Vagina (tissue), 2 donors: ENCODE measurements at regions not wholly inside any gene's neighbourhood (a gene's known extent, or its start where the extent isn't known, plus 50 kb on each side); places are given as distances from the start of the nearest gene placed in this dataset.
"Not testable (repeated sequence)": the region's sequence is repeated elsewhere in the genome, so short reads cannot be mapped to it uniquely, and the experiment has no call there.

Experiments
- DNase-seq, 2 donors: peaks; one replicate each; pipeline ENCODE4 v3.0.0-alpha.2; 2017; ENCODE audit errors: extremely low spot score in 2 of 2
- H3K27ac ChIP-seq: fragments of 200-600 bp; sonication (generic); one replicate; pipeline ENCODE4 v1.5.1; 2019
- H3K27me3 ChIP-seq: fragments of 200-600 bp; sonication (generic); one replicate; pipeline ENCODE4 v1.5.1; 2019
- H3K36me3 ChIP-seq, 2 donors: fragments of 200-600 bp; sonication (generic); one replicate each; pipeline ENCODE4 v1.5.1; 2017 to 2019
- H3K4me1 ChIP-seq: fragments of 200-600 bp; sonication (generic); one replicate; pipeline ENCODE4 v1.5.1; 2019
- H3K4me3 ChIP-seq, 2 donors: fragments of 200-600 bp; sonication (generic); 1 replicate in 1 of 2; 2 replicates in 1 of 2; pipeline ENCODE4 v1.5.1; 2016 to 2019
- H3K9me3 ChIP-seq: fragments of 200-600 bp; sonication (generic); one replicate; pipeline ENCODE4 v1.5.1; 2019
- POLR2A ChIP-seq, 2 donors: fragments of 450-650 bp; IDR thresholded peaks; one replicate each; pipeline ENCODE4 v1.6.1; 2017; ENCODE audit warnings: antibody characterized with exemption in 2 of 2, mild to moderate bottlenecking in 2 of 2, moderate library complexity in 2 of 2
- POLR2AphosphoS5 ChIP-seq, 2 donors: sonication (generic); formaldehyde crosslinking; IDR thresholded peaks; one replicate each; pipeline ENCODE4 v1.9.0; 2017; ENCODE audit warnings: antibody characterized with exemption in 2 of 2, mild to moderate bottlenecking in 2 of 2, low read depth in 1 of 2; ENCODE audit not compliant: insufficient read depth in 1 of 2
- intact Hi-C: fragments of 100-400 bp; cut with DNase I; formaldehyde crosslinking; loops from one replicate; pipeline ENCODE4 v1.15.1; 2023
- TF ChIP-seq, protein P1 (sequence below), 3 experiments: fragments of 450-650 bp in 2 of 3; fragments of 200-600 bp in 1 of 3; sonication (generic) in 1 of 3; IDR thresholded peaks; one replicate each; pipeline ENCODE4 v1.5.1; 2017 to 2019; ENCODE audit warnings: antibody characterized with exemption in 3 of 3, mild to moderate bottlenecking in 2 of 3, moderate library complexity in 2 of 3

DNA sequence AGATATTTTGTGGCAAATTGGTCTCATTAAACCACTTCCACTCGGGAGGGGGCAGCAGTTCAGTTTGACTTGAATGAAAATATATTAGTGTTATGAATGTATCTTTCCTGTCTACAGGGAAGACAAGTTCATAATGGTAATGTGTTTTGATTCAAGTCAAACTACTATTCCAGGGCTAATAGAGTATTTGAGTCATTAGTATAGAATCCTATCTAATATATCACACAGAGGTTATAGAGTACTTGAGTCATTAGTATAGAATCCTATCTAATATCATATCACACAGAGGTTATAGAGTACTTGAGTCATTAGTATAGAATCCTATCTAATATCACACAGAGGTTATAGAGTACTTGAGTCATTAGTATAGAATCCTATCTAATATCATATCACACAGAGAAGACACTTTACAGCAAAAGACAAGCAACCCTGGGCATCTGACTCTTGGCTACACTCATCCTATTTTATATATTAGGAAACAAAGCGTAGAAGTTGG is 199.7 kb upstream of the MAGI2 start:
- DNase-seq, result no peak
- no peaks in the 10 kb centered on the region for H3K9me3 ChIP-seq
- TF ChIP-seq POLR2A (IDR thresholded peaks at IDR 0.05) (no peak), POLR2AphosphoS5 (IDR thresholded peaks at IDR 0.05; ENCODE audit: insufficient read depth in 1 of 2, low read depth in 1 of 2) (no peak)
- TF ChIP-seq, protein P1, sequence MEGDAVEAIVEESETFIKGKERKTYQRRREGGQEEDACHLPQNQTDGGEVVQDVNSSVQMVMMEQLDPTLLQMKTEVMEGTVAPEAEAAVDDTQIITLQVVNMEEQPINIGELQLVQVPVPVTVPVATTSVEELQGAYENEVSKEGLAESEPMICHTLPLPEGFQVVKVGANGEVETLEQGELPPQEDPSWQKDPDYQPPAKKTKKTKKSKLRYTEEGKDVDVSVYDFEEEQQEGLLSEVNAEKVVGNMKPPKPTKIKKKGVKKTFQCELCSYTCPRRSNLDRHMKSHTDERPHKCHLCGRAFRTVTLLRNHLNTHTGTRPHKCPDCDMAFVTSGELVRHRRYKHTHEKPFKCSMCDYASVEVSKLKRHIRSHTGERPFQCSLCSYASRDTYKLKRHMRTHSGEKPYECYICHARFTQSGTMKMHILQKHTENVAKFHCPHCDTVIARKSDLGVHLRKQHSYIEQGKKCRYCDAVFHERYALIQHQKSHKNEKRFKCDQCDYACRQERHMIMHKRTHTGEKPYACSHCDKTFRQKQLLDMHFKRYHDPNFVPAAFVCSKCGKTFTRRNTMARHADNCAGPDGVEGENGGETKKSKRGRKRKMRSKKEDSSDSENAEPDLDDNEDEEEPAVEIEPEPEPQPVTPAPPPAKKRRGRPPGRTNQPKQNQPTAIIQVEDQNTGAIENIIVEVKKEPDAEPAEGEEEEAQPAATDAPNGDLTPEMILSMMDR (IDR thresholded peaks at IDR 0.05), result no peak
- intact Hi-C loops, result no loop called here
- H3K36me3 ChIP-seq, result no peaks in the 10 kb centered on the region
- no peaks in the 10 kb centered on the region for H3K27me3 ChIP-seq
- H3K4me3 ChIP-seq, result no peak overlapping the region
- H3K27ac ChIP-seq, result no peak overlapping the region
- H3K4me1 ChIP-seq, result no peaks in the 10 kb centered on the region

GRCh38 chr7:79652619-79653018 is 199.2 kb upstream of the MAGI2 start:
- Histone ChIP-seq H3K27me3 (no peaks in the 10 kb centered on the region), H3K27ac (no peak overlapping the region), H3K9me3 (no peaks in the 10 kb centered on the region), H3K4me1 (no peaks in the 10 kb centered on the region), H3K4me3 (no peak overlapping the region), H3K36me3 (no peaks in the 10 kb centered on the region)
- intact Hi-C loops, result no loop called here
- DNase-seq, result no peak
- TF ChIP-seq POLR2AphosphoS5 (IDR thresholded peaks at IDR 0.05; ENCODE audit: insufficient read depth in 1 of 2, low read depth in 1 of 2) (no peak), POLR2A (IDR thresholded peaks at IDR 0.05) (no peak)
- TF ChIP-seq, protein P1 (IDR thresholded peaks at IDR 0.05), result no peak

DNA sequence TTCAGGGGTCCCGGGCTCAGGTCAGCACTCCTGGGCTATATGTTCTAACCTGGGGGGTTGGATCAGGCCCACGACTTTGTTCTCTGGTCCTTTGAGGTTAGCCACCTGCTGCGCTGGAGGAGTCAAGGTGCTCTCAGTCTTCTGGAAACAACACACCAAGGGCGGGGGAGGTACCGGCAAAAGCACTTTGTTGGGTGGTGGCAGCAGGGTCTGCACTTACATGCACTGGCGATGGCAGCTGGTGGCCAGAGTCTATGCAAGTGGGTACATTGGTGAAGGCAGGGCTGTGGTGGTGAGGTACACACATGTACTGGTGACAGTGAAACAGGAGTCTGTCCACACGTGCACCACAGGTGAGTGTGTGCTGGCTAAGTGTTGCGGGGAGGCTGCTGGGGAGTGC is 194.2 kb upstream of the MAGI2 start:
- no peak overlapping the region for H3K27ac ChIP-seq
- no peaks in the 10 kb centered on the region for H3K27me3 ChIP-seq
- intact Hi-C loops, result no loop called here
- H3K36me3 ChIP-seq, result no peaks in the 10 kb centered on the region
- H3K4me1 ChIP-seq, result no peaks in the 10 kb centered on the region
- H3K9me3 ChIP-seq, result no peaks in the 10 kb centered on the region
- H3K4me3 ChIP-seq, result no peak overlapping the region
- TF ChIP-seq POLR2AphosphoS5 (IDR thresholded peaks at IDR 0.05; ENCODE audit: insufficient read depth in 1 of 2, low read depth in 1 of 2) (no peak), POLR2A (IDR thresholded peaks at IDR 0.05) (no peak)
- TF ChIP-seq, protein P1 (IDR thresholded peaks at IDR 0.05), result no peak
- no peak for DNase-seq

- H3K27ac ChIP-seq, result no peak overlapping the region
- no peaks in the 10 kb centered on the region for H3K27me3 ChIP-seq
- H3K4me1 ChIP-seq, result no peaks in the 10 kb centered on the region
- no peak for DNase-seq
- no peaks in the 10 kb centered on the region for H3K36me3 ChIP-seq
- no peaks in the 10 kb centered on the region for H3K9me3 ChIP-seq
- intact Hi-C loops, result no loop called here
- TF ChIP-seq POLR2AphosphoS5 (IDR thresholded peaks at IDR 0.05; ENCODE audit: insufficient read depth in 1 of 2, low read depth in 1 of 2) (no peak), POLR2A (IDR thresholded peaks at IDR 0.05) (no peak)
- TF ChIP-seq, protein P1 (IDR thresholded peaks at IDR 0.05), result no peak
- no peak overlapping the region for H3K4me3 ChIP-seq
Observed at GRCh38 chr7:79646278-79646677, 192.8 kb upstream of the MAGI2 start.

GRCh38 chr7:79636849-79637248 is 183.4 kb upstream of the MAGI2 start:
- H3K27me3 ChIP-seq, result no peaks in the 10 kb centered on the region
- H3K9me3 ChIP-seq, result no peaks in the 10 kb centered on the region
- no peaks in the 10 kb centered on the region for H3K36me3 ChIP-seq
- no peak for TF ChIP-seq POLR2AphosphoS5 (IDR thresholded peaks at IDR 0.05; ENCODE audit: insufficient read depth in 1 of 2, low read depth in 1 of 2)
- TF ChIP-seq, protein P1 (IDR thresholded peaks at IDR 0.05), result no peak
- no peak for TF ChIP-seq POLR2A (IDR thresholded peaks at IDR 0.05)
- H3K4me3 ChIP-seq, result no peak overlapping the region
- intact Hi-C loops, result no loop called here
- H3K4me1 ChIP-seq, result no peaks in the 10 kb centered on the region
- no peak for DNase-seq
- H3K27ac ChIP-seq, result no peak overlapping the region

DNA sequence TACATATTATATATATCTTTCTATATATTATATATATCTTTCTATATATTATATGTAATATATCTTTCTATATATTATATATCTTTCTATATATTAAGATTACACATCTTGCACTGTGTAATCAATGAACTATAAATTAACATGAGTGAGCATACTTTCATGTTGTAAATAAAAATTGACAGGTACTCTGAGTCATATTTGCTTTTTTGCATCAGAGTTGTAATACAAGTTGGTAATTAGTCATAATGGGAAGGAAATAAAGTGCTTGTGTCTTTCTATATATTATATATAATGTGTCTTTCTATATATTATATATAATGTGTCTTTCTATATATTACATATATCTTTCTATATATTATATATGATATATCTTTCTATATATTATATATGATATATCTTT is 172.5 kb upstream of the MAGI2 start:
- H3K36me3 ChIP-seq, H3K9me3 ChIP-seq, H3K27me3 ChIP-seq, H3K27ac ChIP-seq, H3K4me3 ChIP-seq, H3K4me1 ChIP-seq, DNase-seq, intact Hi-C loops: not testable (repeated sequence)
